Sciatic nerve (tissue), 2 donors: ENCODE measurements at regions not wholly inside any gene's neighbourhood (a gene's known extent, or its start where the extent isn't known, plus 50 kb on each side); places are given as distances from the start of the nearest gene placed in this dataset.
"Not testable (repeated sequence)": the region's sequence is repeated elsewhere in the genome, so short reads cannot be mapped to it uniquely, and the experiment has no call there.

Source experiments
- ATAC-seq: fragments of 200-7000 bp; cut with Tn5 transposase; one replicate; pipeline ENCODE4 v1.9.1; 2020; ENCODE audit warnings: mild to moderate bottlenecking, moderate library complexity
- DNase-seq: peaks from one replicate; pipeline ENCODE4 v3.0.0-alpha.2; 2020; ENCODE audit warnings: low spot score
- intact Hi-C: fragments of 100-400 bp; cut with DNase I; formaldehyde crosslinking; loops from one replicate; pipeline ENCODE4 v1.14.2; 2022
- donor health status: DM: no; HTN: no; CAD: no.
- donor health status: DM: no; HTN: no; CAD: no.

DNA sequence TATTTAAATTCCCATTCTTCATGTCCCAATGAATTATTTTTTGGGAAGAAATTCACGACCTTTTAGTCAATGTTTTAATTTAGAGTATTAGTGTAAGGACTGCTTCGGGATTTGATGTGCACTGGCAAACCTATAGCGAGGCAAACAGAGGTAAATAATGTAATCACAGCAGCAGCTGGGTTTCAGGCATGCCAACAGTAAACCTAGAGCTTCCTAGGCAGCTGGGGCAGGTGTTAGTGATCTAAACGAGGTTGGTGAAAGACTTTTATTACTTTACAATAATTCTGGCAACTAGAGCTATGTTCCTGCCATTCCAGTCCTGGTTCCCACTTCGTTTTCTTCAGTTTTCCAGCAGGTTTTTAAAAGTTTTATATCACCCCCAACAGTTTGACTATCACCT lies 1036.4 kb upstream of the FOXG1 start:
- intact Hi-C loops: no loop called here
- DNase-seq (no peak), ATAC-seq (no peak)

DNA sequence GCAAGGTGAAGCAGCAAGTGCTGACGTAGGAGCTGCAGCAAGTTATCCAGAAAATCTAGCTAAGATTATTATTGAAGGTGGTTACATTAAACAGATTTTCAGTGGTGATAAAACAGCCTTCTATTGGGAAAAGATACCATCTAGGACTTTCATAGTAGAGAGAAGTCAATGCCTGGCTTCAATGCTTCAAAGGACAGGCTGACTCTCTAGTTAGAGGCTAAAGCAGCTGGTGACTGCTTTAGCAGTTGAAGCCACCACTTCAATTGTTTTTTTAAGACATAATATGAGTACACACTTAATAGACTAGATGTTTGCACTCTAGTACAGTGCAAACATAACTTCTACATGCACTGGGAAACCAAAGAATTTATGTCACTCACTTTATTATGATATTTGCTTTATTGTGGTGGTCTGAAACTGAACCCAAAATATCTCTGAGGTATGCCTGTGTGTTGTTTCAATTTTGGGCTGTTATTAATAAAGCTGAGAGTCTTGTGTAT lies 1026.9 kb upstream of the FOXG1 start:
- no peak for DNase-seq
- ATAC-seq: no peak
- intact Hi-C loops: no loop called here

GRCh38 chr14:27750114-27750513 lies 1016.5 kb upstream of the FOXG1 start:
- no peak for ATAC-seq
- intact Hi-C loops: no loop called here
- DNase-seq: no peak

DNA sequence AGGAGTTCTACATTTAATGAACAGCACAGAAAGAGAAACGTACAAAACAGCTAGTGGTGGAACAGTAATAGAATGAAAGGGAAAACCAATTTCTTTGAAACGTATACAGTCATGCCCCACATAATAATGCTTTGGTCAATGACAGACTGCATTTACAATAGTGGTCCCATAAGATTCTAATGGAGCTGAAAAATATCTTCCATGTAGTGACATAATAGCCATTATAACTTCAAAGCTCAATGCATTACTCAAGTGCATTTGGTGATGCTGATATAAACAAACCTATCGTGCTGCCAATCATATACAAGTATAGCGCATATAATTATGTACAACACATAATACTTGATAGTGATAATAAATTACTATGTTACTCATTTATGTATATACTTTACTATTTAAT lies 1008.9 kb upstream of the FOXG1 start:
- ATAC-seq, intact Hi-C loops, DNase-seq: not testable (repeated sequence)

DNA sequence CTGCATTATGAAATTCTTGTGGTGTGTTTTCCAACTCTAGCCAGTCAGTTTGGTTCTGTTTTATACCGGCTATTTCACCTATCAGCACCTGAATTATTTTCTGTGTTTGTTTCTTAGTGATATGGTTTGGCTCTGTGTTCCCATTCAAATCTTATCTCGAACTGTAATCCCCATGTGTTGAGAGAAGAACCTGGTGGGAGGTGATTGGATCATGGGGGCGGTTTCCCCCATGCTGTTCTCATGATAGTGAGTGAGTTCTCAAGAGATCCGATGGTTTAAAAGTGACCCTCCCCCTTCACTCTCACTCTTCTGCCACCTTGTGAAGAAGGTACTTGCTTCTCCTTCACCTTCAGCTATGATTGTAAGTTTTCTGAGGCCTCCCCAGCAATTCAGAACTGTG lies 1006.2 kb upstream of the FOXG1 start:
- DNase-seq, intact Hi-C loops: not testable (repeated sequence)

GRCh38 chr14:27799066-27800028 lies 967.2 kb upstream of the FOXG1 start:
- DNase-seq, intact Hi-C loops, ATAC-seq: not testable (repeated sequence)

More for the DNA sequence above, 1006.2 kb upstream of the FOXG1 start:
- not testable (repeated sequence) for ATAC-seq

GRCh38 chr14:27817746-27818430 lies 948.7 kb upstream of the FOXG1 start:
- ATAC-seq, intact Hi-C loops: not testable (repeated sequence)

DNA sequence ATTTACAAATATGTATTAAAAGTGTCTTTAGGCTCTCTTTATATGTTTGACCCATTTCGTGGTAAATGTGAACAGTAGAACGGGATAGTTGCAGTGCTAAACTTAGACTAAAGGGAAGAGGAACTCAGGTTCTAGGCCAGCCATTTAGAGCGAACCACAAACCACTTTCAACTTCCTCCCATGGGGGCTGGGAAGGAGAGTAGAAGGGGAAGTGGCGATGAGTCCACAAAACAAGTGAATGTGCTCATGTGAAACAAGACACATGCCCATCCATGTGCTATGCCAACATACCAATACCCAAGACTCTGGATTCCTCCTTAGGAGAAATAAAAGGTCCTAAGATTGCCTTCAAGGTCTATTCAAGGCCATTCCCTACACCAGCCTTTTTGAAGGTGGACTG lies 940.4 kb upstream of the FOXG1 start:
- intact Hi-C loops, DNase-seq, ATAC-seq: not testable (repeated sequence)

More at GRCh38 chr14:27817746-27818430, 948.7 kb upstream of the FOXG1 start:
- not testable (repeated sequence) for DNase-seq

- ATAC-seq, DNase-seq, intact Hi-C loops: not testable (repeated sequence)
Observed at GRCh38 chr14:27831978-27832377, 934.6 kb upstream of the FOXG1 start.

DNA sequence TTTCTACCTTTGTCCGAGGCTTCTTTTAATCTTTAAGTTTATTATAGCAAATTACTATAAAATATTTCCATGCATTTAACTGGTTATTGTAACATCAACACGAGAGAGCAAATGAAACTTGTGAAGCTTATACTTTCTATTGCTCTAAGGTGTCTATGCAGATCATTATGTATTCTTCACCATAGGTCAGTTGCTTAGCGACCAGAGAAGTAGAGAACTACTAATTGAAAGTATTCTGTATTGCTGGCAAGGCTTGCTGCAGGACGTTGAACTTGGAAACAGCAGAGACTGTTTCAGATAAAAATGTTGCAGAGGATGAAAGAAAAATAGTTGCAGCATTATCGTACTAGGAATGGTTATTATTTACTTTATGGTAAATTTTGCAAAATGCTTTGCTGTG lies 933.6 kb upstream of the FOXG1 start:
- intact Hi-C loops, DNase-seq, ATAC-seq: not testable (repeated sequence)

GRCh38 chr14:27836386-27836785 lies 930.2 kb upstream of the FOXG1 start:
- DNase-seq: no peak
- intact Hi-C loops: no loop called here
- ATAC-seq: no peak

- intact Hi-C loops: no loop called here
- no peak for ATAC-seq
- peak; percentile 35 for DNase-seq
Observed at GRCh38 chr14:27845241-27845850, 921.2 kb upstream of the FOXG1 start.

GRCh38 chr14:27845902-27846301 lies 920.7 kb upstream of the FOXG1 start:
- intact Hi-C loops: no loop called here
- no peak for ATAC-seq
- no peak for DNase-seq

GRCh38 chr14:27847480-27847879 lies 919.1 kb upstream of the FOXG1 start:
- ATAC-seq, DNase-seq, intact Hi-C loops: not testable (repeated sequence)

DNA sequence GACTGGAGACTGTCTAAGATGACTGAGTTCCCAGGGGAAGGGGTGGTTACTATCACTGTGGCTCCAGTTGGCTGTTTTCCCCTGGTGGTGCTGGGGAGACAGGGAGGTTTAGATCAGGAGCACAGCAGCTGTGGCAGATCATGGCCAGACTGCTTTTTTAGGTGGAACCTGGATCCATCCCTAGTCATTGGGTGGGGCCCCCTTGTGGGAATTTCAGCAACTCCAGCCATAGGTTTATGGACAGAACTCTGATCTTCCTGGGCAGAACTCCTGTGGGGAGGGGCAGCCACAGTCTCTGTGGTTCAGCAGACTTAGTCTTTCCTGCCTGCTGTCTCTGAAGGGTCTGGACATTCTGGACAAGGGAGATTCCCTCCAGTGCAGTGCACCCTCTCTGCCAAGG lies 917.4 kb upstream of the FOXG1 start:
- intact Hi-C loops, DNase-seq, ATAC-seq: not testable (repeated sequence)

- ATAC-seq (no peak), DNase-seq (no peak)
- intact Hi-C loops: no loop called here
Observed at GRCh38 chr14:27862684-27863083, 903.9 kb upstream of the FOXG1 start.

GRCh38 chr14:27863166-27863565 lies 903.4 kb upstream of the FOXG1 start:
- no peak for DNase-seq
- ATAC-seq: no peak
- intact Hi-C loops: no loop called here

- intact Hi-C loops: no loop called here
- no peak for DNase-seq
- ATAC-seq: no peak
Observed at GRCh38 chr14:27881063-27881462, 885.5 kb upstream of the FOXG1 start.

DNA sequence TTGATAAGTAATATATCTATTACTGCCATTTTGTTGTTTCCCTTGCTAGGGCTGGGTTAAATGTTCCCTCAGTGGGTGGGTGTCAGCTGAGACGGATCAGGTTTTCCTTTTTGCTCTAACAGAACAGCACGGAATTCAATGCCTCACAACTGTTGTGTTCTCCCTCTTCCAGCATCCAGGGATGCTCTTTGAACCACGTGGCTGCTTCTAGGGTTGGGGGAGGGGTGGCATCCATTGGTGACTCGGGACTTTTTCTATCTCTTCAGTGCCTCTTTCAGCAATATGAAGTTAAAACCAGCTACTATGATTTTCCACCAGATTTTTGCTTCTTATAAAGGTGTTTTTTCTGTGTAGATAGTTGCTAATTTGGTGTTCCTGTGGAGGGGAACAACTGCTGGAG lies 884.9 kb upstream of the FOXG1 start:
- ATAC-seq: no peak
- DNase-seq: no peak
- intact Hi-C loops: no loop called here
